SKM-1 treated with dmso at 0.1 percent for 144 hours (cell line): ENCODE measurements at regions not wholly inside any gene's neighbourhood (a gene's known extent, or its start where the extent isn't known, plus 50 kb on each side); places are given as distances from the start of the nearest gene placed in this dataset.
"Not testable (repeated sequence)": the region's sequence is repeated elsewhere in the genome, so short reads cannot be mapped to it uniquely, and the experiment has no call there.

Experiments
- DNase-seq: peaks from one replicate; lab custom pipeline; 2025; ENCODE audit not compliant: unreplicated experiment; lab: John Stamatoyannopoulos, UW

- DNase-seq = no peak
These were observed 122.1 kb upstream of the RMDN2 start for GRCh38 chr2:37802899-37803379.

- not testable (repeated sequence) for DNase-seq
These were observed 119.1 kb upstream of the RMDN2 start for GRCh38 chr2:37806004-37806403.

- no peak for DNase-seq
These were observed 115.6 kb upstream of the RMDN2 start for GRCh38 chr2:37809525-37809924.

- DNase-seq = no peak
These were observed 115.0 kb upstream of the RMDN2 start for GRCh38 chr2:37809931-37810570.

- no peak for DNase-seq
These were observed 112.7 kb upstream of the RMDN2 start for GRCh38 chr2:37812414-37812813.

GRCh38 chr2:37812941-37813730 is 112.0 kb upstream of the RMDN2 start:
- no peak for DNase-seq

GRCh38 chr2:37816036-37816435 is 109.1 kb upstream of the RMDN2 start:
- no peak for DNase-seq

- peak; percentile 6 for DNase-seq
These were observed 108.4 kb upstream of the RMDN2 start for GRCh38 chr2:37816686-37817085.

GRCh38 chr2:37819186-37819585 is 105.9 kb upstream of the RMDN2 start:
- no peak for DNase-seq

- DNase-seq = no peak
These were observed 104.6 kb upstream of the RMDN2 start for GRCh38 chr2:37820471-37820986.

- no peak for DNase-seq
These were observed 99.5 kb upstream of the RMDN2 start for GRCh38 chr2:37825586-37825985.

- no peak for DNase-seq
These were observed 98.5 kb upstream of the RMDN2 start for GRCh38 chr2:37826611-37827010.

- no peak for DNase-seq
These were observed 97.6 kb upstream of the RMDN2 start for GRCh38 chr2:37827455-37827854.

- no peak for DNase-seq
These were observed 97.1 kb upstream of the RMDN2 start for GRCh38 chr2:37827911-37828511.

- DNase-seq = peak; percentile 93
These were observed 95.9 kb upstream of the RMDN2 start for GRCh38 chr2:37829202-37829601.

GRCh38 chr2:37829616-37830395 is 95.3 kb upstream of the RMDN2 start:
- no peak for DNase-seq

GRCh38 chr2:37830636-37831035 is 94.5 kb upstream of the RMDN2 start:
- DNase-seq = no peak

- DNase-seq = no peak
These were observed 93.9 kb upstream of the RMDN2 start for GRCh38 chr2:37831081-37831780.

- peak; percentile 85 for DNase-seq
These were observed 92.4 kb upstream of the RMDN2 start for GRCh38 chr2:37832590-37833197.

GRCh38 chr2:37833423-37833822 is 91.7 kb upstream of the RMDN2 start:
- DNase-seq = no peak
